ENCODE measurements at regions not wholly inside any gene's neighbourhood (a gene's known extent, or its start where the extent isn't known, plus 50 kb on each side); places are given as distances from the start of the nearest gene placed in this dataset.

- TF ChIP-seq CTCF (IDR thresholded peaks at IDR 0.05) (no peak), POLR2AphosphoS5 (IDR thresholded peaks at IDR 0.05; ENCODE audit: low read depth, low read length) (no peak), TCF7L2 (IDR thresholded peaks at IDR 0.05; ENCODE audit: low read depth, low read length) (no peak)
- TF ChIP-seq, protein P1, sequence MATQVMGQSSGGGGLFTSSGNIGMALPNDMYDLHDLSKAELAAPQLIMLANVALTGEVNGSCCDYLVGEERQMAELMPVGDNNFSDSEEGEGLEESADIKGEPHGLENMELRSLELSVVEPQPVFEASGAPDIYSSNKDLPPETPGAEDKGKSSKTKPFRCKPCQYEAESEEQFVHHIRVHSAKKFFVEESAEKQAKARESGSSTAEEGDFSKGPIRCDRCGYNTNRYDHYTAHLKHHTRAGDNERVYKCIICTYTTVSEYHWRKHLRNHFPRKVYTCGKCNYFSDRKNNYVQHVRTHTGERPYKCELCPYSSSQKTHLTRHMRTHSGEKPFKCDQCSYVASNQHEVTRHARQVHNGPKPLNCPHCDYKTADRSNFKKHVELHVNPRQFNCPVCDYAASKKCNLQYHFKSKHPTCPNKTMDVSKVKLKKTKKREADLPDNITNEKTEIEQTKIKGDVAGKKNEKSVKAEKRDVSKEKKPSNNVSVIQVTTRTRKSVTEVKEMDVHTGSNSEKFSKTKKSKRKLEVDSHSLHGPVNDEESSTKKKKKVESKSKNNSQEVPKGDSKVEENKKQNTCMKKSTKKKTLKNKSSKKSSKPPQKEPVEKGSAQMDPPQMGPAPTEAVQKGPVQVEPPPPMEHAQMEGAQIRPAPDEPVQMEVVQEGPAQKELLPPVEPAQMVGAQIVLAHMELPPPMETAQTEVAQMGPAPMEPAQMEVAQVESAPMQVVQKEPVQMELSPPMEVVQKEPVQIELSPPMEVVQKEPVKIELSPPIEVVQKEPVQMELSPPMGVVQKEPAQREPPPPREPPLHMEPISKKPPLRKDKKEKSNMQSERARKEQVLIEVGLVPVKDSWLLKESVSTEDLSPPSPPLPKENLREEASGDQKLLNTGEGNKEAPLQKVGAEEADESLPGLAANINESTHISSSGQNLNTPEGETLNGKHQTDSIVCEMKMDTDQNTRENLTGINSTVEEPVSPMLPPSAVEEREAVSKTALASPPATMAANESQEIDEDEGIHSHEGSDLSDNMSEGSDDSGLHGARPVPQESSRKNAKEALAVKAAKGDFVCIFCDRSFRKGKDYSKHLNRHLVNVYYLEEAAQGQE (IDR thresholded peaks at IDR 0.05; ENCODE audit: insufficient read depth in 1 of 2, low read depth in 2 of 2, low read length in 1 of 2), result no peak
These were observed 65.9 kb upstream of the TNP1 start for GRCh38 chr2:216925636-216926366.

Measured in Panc1 (cell line).